Prostate gland (tissue), 2 donors: ENCODE measurements at regions not wholly inside any gene's neighbourhood (a gene's known extent, or its start where the extent isn't known, plus 50 kb on each side); places are given as distances from the start of the nearest gene placed in this dataset.
"Not testable (repeated sequence)": the region's sequence is repeated elsewhere in the genome, so short reads cannot be mapped to it uniquely, and the experiment has no call there.

Experiments
- DNase-seq: peaks from one replicate; pipeline ENCODE4 v3.0.0-alpha.2; 2019; ENCODE audit warnings: low spot score
- H3K27ac ChIP-seq, 2 donors: fragments of 200-600 bp; sonication (generic); 2 replicates each; pipeline ENCODE4 v1.5.1; 2017 to 2019
- H3K27me3 ChIP-seq: fragments of 200-600 bp; sonication (generic); replicated peaks from 2 replicates; pipeline ENCODE4 v1.5.1; 2019; ENCODE audit not compliant: insufficient read depth
- H3K36me3 ChIP-seq, 2 donors: fragments of 200-600 bp; sonication (generic); 1 replicate in 1 of 2; 2 replicates in 1 of 2; pipeline versions ENCODE4 v1.5.1 to v1.8.1; 2017 to 2019
- H3K4me1 ChIP-seq: fragments of 200-600 bp; sonication (generic); replicated peaks from 2 replicates; pipeline ENCODE4 v1.5.1; 2019
- H3K4me3 ChIP-seq, 2 donors: fragments of 200-600 bp; sonication (generic); 2 replicates each; pipeline ENCODE4 v1.5.1; 2017 to 2019
- H3K9me3 ChIP-seq: fragments of 200-600 bp; sonication (generic); 2 replicates; pipeline ENCODE4 v1.5.1; 2017
- CTCF ChIP-seq, 4 experiments: fragments of 200-600 bp in 2 of 4; fragments of 450-650 bp in 2 of 4; sonication (generic) in 2 of 4; IDR thresholded peaks; 1 replicate in 3 of 4; 2 replicates in 1 of 4; pipeline ENCODE4 v1.5.1; 2016 to 2019; ENCODE audit warnings: antibody characterized with exemption in 4 of 4, mild to moderate bottlenecking in 2 of 4, moderate library complexity in 2 of 4
- POLR2A ChIP-seq: fragments of 450-650 bp; IDR thresholded peaks from one replicate; pipeline ENCODE4 v1.6.1; 2016; ENCODE audit warnings: antibody characterized with exemption, mild to moderate bottlenecking
- POLR2AphosphoS5 ChIP-seq: sonication (generic); formaldehyde crosslinking; IDR thresholded peaks from one replicate; pipeline ENCODE4 v1.6.1; 2017; ENCODE audit warnings: antibody characterized with exemption
- WGBS: methylation state at CpG from one replicate; pipeline ENCODE4 v1.1.5; 2018; 5-methylcytosine and 5-hydroxymethylcytosine counted together
- intact Hi-C: fragments of 100-400 bp; cut with DNase I; formaldehyde crosslinking; loops from one replicate; pipeline ENCODE4 v1.14.2; 2022

GRCh38 chr5:92145852-92146251, 762.7 kb upstream of the ARRDC3 start:
- no peaks in the 10 kb centered on the region for H3K9me3 ChIP-seq
- intact Hi-C loops, result no loop called here
- H3K4me1 ChIP-seq, result no peaks in the 10 kb centered on the region
- no peak overlapping the region for H3K4me3 ChIP-seq
- no peaks in the 10 kb centered on the region for H3K27me3 ChIP-seq
- DNase-seq, result no peak
- TF ChIP-seq POLR2A (no peak), POLR2AphosphoS5 (no peak), CTCF (IDR thresholded peaks at IDR 0.05) (no peak)
- WGBS, result 47% methylated on average over 3 of the region's 3 CpGs
- H3K27ac ChIP-seq, result no peak overlapping the region
- no peaks in the 10 kb centered on the region for H3K36me3 ChIP-seq

GRCh38 chr5:92144824-92145223, 761.7 kb upstream of the ARRDC3 start:
- H3K27ac ChIP-seq, result no peak overlapping the region
- H3K4me1 ChIP-seq, result no peaks in the 10 kb centered on the region
- H3K36me3 ChIP-seq, result no peaks in the 10 kb centered on the region
- no peak for TF ChIP-seq CTCF (IDR thresholded peaks at IDR 0.05)
- no peak for DNase-seq
- H3K27me3 ChIP-seq, result no peaks in the 10 kb centered on the region
- WGBS, result 76% methylated on average over 3 of the region's 3 CpGs
- no peak overlapping the region for H3K4me3 ChIP-seq
- intact Hi-C loops, result no loop called here
- no peaks in the 10 kb centered on the region for H3K9me3 ChIP-seq

- not testable (repeated sequence) for H3K36me3 ChIP-seq
These were observed 749.3 kb upstream of the ARRDC3 start for GRCh38 chr5:92132294-92132908.

GRCh38 chr5:92126182-92126581, 743.1 kb upstream of the ARRDC3 start:
- intact Hi-C loops, result no loop called here
- H3K36me3 ChIP-seq, result no peaks in the 10 kb centered on the region
- no peak overlapping the region for H3K4me3 ChIP-seq
- H3K9me3 ChIP-seq, result no peaks in the 10 kb centered on the region
- no peak for TF ChIP-seq POLR2AphosphoS5
- TF ChIP-seq CTCF (IDR thresholded peaks at IDR 0.05), result no peak
- no peak for TF ChIP-seq POLR2A
- no peaks in the 10 kb centered on the region for H3K4me1 ChIP-seq
- no peaks in the 10 kb centered on the region for H3K27me3 ChIP-seq
- no peak for DNase-seq
- H3K27ac ChIP-seq, result no peak overlapping the region
- WGBS, result 59% methylated on average over 1 of the region's 1 CpG

More at GRCh38 chr5:92132294-92132908, 749.3 kb upstream of the ARRDC3 start:
- DNase-seq, H3K9me3 ChIP-seq, H3K4me1 ChIP-seq, H3K27me3 ChIP-seq, intact Hi-C loops, H3K4me3 ChIP-seq, H3K27ac ChIP-seq: not testable (repeated sequence)
- WGBS, result 92% methylated on average over 5 of the region's 5 CpGs

GRCh38 chr5:92119110-92119509, 736.0 kb upstream of the ARRDC3 start:
- Histone ChIP-seq H3K4me3 (no peak overlapping the region), H3K4me1 (no peaks in the 10 kb centered on the region), H3K9me3 (no peaks in the 10 kb centered on the region), H3K27ac (no peak overlapping the region), H3K27me3 (no peaks in the 10 kb centered on the region), H3K36me3 (no peaks in the 10 kb centered on the region)
- WGBS, result 91% methylated on average over 1 of the region's 1 CpG
- DNase-seq, result no peak
- TF ChIP-seq POLR2A, result no peak
- intact Hi-C loops, result no loop called here

GRCh38 chr5:92106808-92107207, 723.7 kb upstream of the ARRDC3 start:
- Histone ChIP-seq H3K36me3 (no peaks in the 10 kb centered on the region), H3K9me3 (no peaks in the 10 kb centered on the region), H3K27ac (no peak overlapping the region), H3K4me1 (no peaks in the 10 kb centered on the region), H3K4me3 (no peak overlapping the region), H3K27me3 (no peaks in the 10 kb centered on the region)
- WGBS, result 79% methylated on average over 1 of the region's 1 CpG
- intact Hi-C loops, result no loop called here
- TF ChIP-seq POLR2A, result no peak
- TF ChIP-seq POLR2AphosphoS5, result no peak
- TF ChIP-seq CTCF (IDR thresholded peaks at IDR 0.05), result no peak
- DNase-seq, result no peak
